ENCODE measurements at regions not wholly inside any gene's neighbourhood (a gene's known extent, or its start where the extent isn't known, plus 50 kb on each side); places are given as distances from the start of the nearest gene placed in this dataset.

DNA sequence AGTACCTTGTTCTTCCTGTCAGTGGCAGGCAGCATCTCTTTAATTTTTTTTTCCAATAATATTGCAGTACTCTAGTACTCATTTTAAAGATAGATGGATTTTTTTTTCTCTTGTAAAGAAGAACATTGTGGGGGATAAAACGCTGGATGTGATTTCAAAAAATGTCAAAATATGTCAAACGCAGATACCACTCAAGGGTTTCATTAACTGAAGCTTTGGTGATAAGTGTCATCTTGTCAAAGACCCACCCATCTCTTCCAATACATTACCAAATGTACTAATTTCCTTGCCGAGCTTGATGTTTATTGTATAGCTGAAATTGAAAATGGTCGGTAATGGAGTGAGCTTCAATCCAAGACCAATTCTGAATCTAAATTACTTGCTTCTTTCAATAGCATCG is 332.4 kb upstream of the SOX2 start:
- TF ChIP-seq, protein P1, sequence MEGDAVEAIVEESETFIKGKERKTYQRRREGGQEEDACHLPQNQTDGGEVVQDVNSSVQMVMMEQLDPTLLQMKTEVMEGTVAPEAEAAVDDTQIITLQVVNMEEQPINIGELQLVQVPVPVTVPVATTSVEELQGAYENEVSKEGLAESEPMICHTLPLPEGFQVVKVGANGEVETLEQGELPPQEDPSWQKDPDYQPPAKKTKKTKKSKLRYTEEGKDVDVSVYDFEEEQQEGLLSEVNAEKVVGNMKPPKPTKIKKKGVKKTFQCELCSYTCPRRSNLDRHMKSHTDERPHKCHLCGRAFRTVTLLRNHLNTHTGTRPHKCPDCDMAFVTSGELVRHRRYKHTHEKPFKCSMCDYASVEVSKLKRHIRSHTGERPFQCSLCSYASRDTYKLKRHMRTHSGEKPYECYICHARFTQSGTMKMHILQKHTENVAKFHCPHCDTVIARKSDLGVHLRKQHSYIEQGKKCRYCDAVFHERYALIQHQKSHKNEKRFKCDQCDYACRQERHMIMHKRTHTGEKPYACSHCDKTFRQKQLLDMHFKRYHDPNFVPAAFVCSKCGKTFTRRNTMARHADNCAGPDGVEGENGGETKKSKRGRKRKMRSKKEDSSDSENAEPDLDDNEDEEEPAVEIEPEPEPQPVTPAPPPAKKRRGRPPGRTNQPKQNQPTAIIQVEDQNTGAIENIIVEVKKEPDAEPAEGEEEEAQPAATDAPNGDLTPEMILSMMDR (IDR thresholded peaks at IDR 0.05; ENCODE audit: control insufficient read depth, insufficient read depth, low read depth, low read length, missing control alignments), result no peak
- no peak overlapping the region for H3K4me3 ChIP-seq (ENCODE audit: control insufficient read depth, low read depth, low read length)
- DNase-seq (ENCODE audit: low read depth), result no peak

DNA sequence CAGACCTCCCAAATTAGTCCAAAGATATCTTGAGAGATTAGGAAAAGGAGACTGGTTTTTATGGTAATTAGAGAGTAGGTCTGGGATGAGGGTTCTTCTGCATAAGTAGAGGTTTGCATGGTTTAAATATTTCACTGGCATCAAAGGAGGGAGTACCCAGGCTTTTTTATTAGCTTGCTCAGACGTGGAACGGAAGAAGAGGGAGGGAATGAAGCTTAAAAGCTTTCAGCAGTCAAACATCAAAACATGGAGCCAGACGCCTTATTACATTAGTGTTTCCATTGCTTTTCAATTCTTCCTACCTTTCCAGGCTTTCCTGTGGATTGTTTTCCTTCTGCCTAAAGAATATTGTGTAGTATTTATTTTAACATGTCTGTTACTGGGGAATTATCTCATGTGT is 342.1 kb upstream of the SOX2 start:
- DNase-seq (ENCODE audit: low read depth), result no peak
- TF ChIP-seq, protein P1 (IDR thresholded peaks at IDR 0.05; ENCODE audit: control insufficient read depth, insufficient read depth, low read depth, low read length, missing control alignments), result no peak
- H3K4me3 ChIP-seq (ENCODE audit: control insufficient read depth, low read depth, low read length), result no peak overlapping the region

DNA sequence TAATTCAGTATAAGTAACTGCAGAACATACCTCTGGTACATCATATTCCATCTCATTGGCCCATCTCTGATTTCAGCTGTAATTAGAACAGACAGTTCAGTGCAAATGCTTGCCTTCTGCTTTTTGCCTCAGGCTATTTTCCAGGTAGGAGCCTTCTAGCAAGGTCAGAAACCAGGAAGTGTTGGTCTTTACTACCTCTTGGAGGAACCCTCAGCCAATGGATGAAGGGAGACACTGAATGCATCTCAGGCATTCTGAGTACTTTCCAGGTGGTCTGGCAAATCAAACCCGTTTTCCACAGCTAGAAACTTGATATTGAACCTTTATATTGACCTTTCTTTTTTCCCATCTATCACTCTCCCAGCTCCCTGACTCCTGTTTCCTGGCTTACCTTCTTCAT is 348.5 kb upstream of the SOX2 start:
- no peak overlapping the region for H3K4me3 ChIP-seq (ENCODE audit: control insufficient read depth, low read depth, low read length)
- no peak for DNase-seq (ENCODE audit: low read depth)
- TF ChIP-seq, protein P1 (IDR thresholded peaks at IDR 0.05; ENCODE audit: control insufficient read depth, insufficient read depth, low read depth, low read length, missing control alignments), result no peak

DNA sequence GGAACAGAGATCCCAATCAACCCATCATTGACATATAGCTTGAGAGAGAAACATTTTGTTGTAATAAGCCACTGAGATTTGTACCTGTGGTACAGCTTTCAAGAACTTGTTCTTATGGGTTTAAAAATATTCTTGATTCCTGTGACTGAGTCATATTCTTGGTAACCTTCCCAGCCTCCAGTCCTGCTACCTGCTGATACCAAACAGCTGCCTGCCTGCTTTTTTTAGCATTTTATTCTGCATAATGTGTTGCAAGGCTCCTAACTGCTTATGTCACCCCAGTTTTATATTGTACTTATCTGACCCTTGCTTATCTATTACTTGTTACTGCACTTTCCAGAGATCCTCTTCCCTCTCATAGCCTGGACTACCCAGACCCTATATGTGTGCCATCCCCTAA is 349.3 kb upstream of the SOX2 start:
- no peak overlapping the region for H3K4me3 ChIP-seq (ENCODE audit: control insufficient read depth, low read depth, low read length)
- DNase-seq (ENCODE audit: low read depth), result no peak
- TF ChIP-seq, protein P1 (IDR thresholded peaks at IDR 0.05; ENCODE audit: control insufficient read depth, insufficient read depth, low read depth, low read length, missing control alignments), result no peak

DNA sequence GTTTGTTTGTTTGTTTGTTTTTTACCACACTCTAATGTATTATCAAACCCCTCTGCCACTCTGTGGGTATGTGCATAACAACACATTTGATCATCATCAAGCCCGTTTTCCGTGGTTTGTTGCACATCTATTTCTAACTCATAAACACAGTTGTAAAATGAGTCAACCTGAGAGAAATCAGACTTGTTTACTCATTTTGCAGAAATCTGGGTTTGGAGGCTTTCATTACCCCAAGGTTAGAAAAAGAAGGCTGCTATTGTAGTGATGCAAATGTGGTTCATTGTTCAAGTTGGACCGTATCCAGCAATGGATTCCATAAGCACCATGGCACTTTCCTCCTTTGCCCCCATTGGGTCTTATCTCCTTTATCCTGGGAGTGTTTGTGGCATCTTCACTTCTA is 353.2 kb upstream of the SOX2 start:
- H3K4me3 ChIP-seq (ENCODE audit: control insufficient read depth, low read depth, low read length), result no peak overlapping the region
- TF ChIP-seq, protein P1 (IDR thresholded peaks at IDR 0.05; ENCODE audit: control insufficient read depth, insufficient read depth, low read depth, low read length, missing control alignments), result no peak

DNA sequence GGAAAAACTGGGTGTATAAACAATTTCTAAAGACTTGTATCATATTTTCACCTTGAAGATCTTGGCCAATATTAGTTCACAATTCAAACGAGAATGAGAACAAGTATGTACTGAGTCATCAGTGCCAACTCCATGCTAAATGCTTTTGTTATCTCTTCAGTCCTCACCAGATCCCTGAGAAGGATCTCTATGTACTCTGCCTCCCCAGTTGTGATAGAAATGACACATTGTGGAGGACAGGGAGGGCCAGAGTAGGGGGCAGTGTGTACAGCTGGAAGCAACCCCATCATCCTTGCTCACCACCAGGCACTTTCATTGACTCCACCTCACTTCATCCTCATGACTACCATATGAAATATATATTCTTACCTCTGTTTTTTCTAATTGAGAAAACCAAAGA is 353.7 kb upstream of the SOX2 start:
- DNase-seq (ENCODE audit: low read depth), result no peak
- TF ChIP-seq, protein P1 (IDR thresholded peaks at IDR 0.05; ENCODE audit: control insufficient read depth, insufficient read depth, low read depth, low read length, missing control alignments), result no peak
- H3K4me3 ChIP-seq (ENCODE audit: control insufficient read depth, low read depth, low read length), result no peak overlapping the region

More for the DNA sequence above, 353.2 kb upstream of the SOX2 start:
- no peak for DNase-seq (ENCODE audit: low read depth)

DNA sequence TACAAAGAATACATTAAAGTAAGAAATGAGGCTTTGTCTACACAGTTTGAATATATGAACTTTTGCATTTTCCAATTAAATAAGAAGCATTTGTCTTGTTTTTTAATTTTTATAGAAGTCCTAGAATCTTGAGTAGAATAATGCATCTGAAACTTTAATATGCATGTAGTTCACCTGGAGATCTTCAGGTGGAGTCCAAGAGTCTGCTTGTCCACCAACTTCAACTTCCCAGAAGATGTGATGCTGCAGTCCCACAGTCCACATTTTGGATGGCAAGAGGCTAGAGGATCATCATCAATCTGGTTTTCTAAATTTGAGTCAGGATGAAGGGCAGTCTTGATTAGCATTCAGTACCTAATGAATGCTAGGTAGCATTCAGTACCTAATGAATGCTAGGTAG is 357.6 kb upstream of the SOX2 start:
- DNase-seq (ENCODE audit: low read depth), result no peak
- TF ChIP-seq, protein P1 (IDR thresholded peaks at IDR 0.05; ENCODE audit: control insufficient read depth, insufficient read depth, low read depth, low read length, missing control alignments), result no peak
- no peak overlapping the region for H3K4me3 ChIP-seq (ENCODE audit: control insufficient read depth, low read depth, low read length)
